Liver (tissue), 7 donors: ENCODE measurements at regions not wholly inside any gene's neighbourhood (a gene's known extent, or its start where the extent isn't known, plus 50 kb on each side); places are given as distances from the start of the nearest gene placed in this dataset.

Experiments
- DNase-seq: peaks from one replicate; pipeline ENCODE4 v3.0.0-alpha.2; 2017; ENCODE audit warnings: low spot score
- H3K27ac ChIP-seq, 2 donors: one replicate each; pipeline ENCODE4 v1.7.0; 2013; ENCODE audit warnings: inconsistent platforms in 2 of 2, low read length in 2 of 2, control low read depth in 1 of 2, low read depth in 1 of 2, mild to moderate bottlenecking in 1 of 2
- H3K27me3 ChIP-seq, 4 donors: one replicate each; pipeline versions ENCODE4 v1.6.1 to v1.7.0; 2013; ENCODE audit warnings: low read length in 3 of 4, inconsistent platforms in 1 of 4, mild to moderate bottlenecking in 1 of 4, moderate library complexity in 1 of 4; ENCODE audit not compliant: control insufficient read depth in 4 of 4, insufficient read depth in 4 of 4
- H3K36me3 ChIP-seq, 4 donors: one replicate each; pipeline versions ENCODE4 v1.6.1 to v1.7.0; 2013; ENCODE audit warnings: low read length in 3 of 4, mild to moderate bottlenecking in 3 of 4, low read depth in 1 of 4, moderate library complexity in 1 of 4; ENCODE audit not compliant: control insufficient read depth in 4 of 4, insufficient read depth in 3 of 4
- H3K4me1 ChIP-seq, 4 donors: one replicate each; pipeline versions ENCODE4 v1.6.1 to v1.7.0; 2013; ENCODE audit warnings: low read length in 3 of 4, mild to moderate bottlenecking in 3 of 4, moderate library complexity in 1 of 4; ENCODE audit not compliant: control insufficient read depth in 4 of 4, insufficient read depth in 4 of 4
- H3K4me3 ChIP-seq, 3 donors: one replicate each; pipeline versions ENCODE4 v1.6.1 to v1.7.0; 2013; ENCODE audit warnings: low read length in 3 of 3, control low read depth in 1 of 3, low read depth in 1 of 3, mild to moderate bottlenecking in 1 of 3
- H3K9ac ChIP-seq, 2 donors: one replicate each; pipeline ENCODE4 v1.7.0; 2013; ENCODE audit warnings: low read length in 2 of 2, mild to moderate bottlenecking in 2 of 2, moderate library complexity in 2 of 2, control low read depth in 1 of 2, low read depth in 1 of 2
- H3K9me3 ChIP-seq, 4 donors: one replicate each; pipeline versions ENCODE4 v1.6.1 to v1.7.0; 2013; ENCODE audit warnings: low read length in 3 of 4; ENCODE audit not compliant: control insufficient read depth in 4 of 4
- ATF3 ChIP-seq: IDR thresholded peaks from 2 replicates; pipeline ENCODE4 v1.6.1; 2016; ENCODE audit warnings: antibody characterized with exemption
- EGR1 ChIP-seq, 2 donors: IDR thresholded peaks; 2 replicates each; pipeline ENCODE4 v1.6.1; 2016 to 2018; ENCODE audit warnings: antibody characterized with exemption in 2 of 2, low read depth in 2 of 2
- FOXA1 ChIP-seq: IDR thresholded peaks from 2 replicates; pipeline ENCODE4 v1.6.1; 2016; ENCODE audit warnings: antibody characterized with exemption
- FOXA2 ChIP-seq: IDR thresholded peaks from 2 replicates; pipeline ENCODE4 v1.6.1; 2016; ENCODE audit warnings: antibody characterized with exemption
- HNF4A ChIP-seq, 2 donors: conservative IDR thresholded peaks; 2 replicates each; pipeline ENCODE4 v1.6.1; 2016; ENCODE audit warnings: antibody characterized with exemption in 2 of 2, mild to moderate bottlenecking in 2 of 2
- MAX ChIP-seq: IDR thresholded peaks from 2 replicates; pipeline ENCODE4 v1.6.1; 2016; ENCODE audit warnings: antibody characterized with exemption
- NR2F2 ChIP-seq: IDR thresholded peaks from 2 replicates; pipeline ENCODE4 v1.6.1; 2016; ENCODE audit warnings: antibody characterized with exemption
- RAD21 ChIP-seq, 2 donors: IDR thresholded peaks; 2 replicates each; pipeline ENCODE4 v1.6.1; 2016; ENCODE audit warnings: antibody characterized with exemption in 2 of 2, mild to moderate bottlenecking in 2 of 2
- REST ChIP-seq: IDR thresholded peaks from 2 replicates; pipeline ENCODE4 v1.6.1; 2016; ENCODE audit warnings: antibody characterized with exemption, mild to moderate bottlenecking
- RXRA ChIP-seq, 2 donors: IDR thresholded peaks; 2 replicates each; pipeline ENCODE4 v1.6.1; 2017 to 2018; ENCODE audit warnings: antibody characterized with exemption in 2 of 2, mild to moderate bottlenecking in 1 of 2
- SP1 ChIP-seq: IDR thresholded peaks from 2 replicates; pipeline ENCODE4 v1.6.1; 2018; ENCODE audit warnings: antibody characterized with exemption, mild to moderate bottlenecking
- TAF1 ChIP-seq: conservative IDR thresholded peaks from 2 replicates; pipeline ENCODE4 v1.6.1; 2016; ENCODE audit warnings: antibody characterized with exemption, mild to moderate bottlenecking
- ZBTB33 ChIP-seq: IDR thresholded peaks from 2 replicates; pipeline ENCODE4 v1.6.1; 2016; ENCODE audit warnings: antibody characterized with exemption
- WGBS: extraction: QIAGEN DNeasy Blood & Tissue Kit; methylation state at CpG from one replicate; pipeline ENCODE4 v1.1.7; 2013; 5-methylcytosine and 5-hydroxymethylcytosine counted together
- donor health status: healthy.
- donor health status: healthy.
- donor health status: healthy.
- donor health status: healthy.

GRCh38 chr21:22903851-22904250 lies 1905.6 kb downstream of the NCAM2 start (continued):
- TF ChIP-seq ZBTB33 (no peak), SP1 (no peak), ATF3 (no peak), RAD21 (IDR thresholded peaks at IDR 0.05) (no peak), RXRA (IDR thresholded peaks at IDR 0.05) (no peak)

GRCh38 chr21:22904385-22904784 lies 1906.2 kb downstream of the NCAM2 start:
- Histone ChIP-seq H3K4me3 (no peak overlapping the region), H3K4me1 (no peaks in the 10 kb centered on the region), H3K36me3 (no peaks in the 10 kb centered on the region), H3K27ac (no peak overlapping the region), H3K9ac (no peak overlapping the region), H3K27me3 (no peaks in the 10 kb centered on the region), H3K9me3 (no peaks in the 10 kb centered on the region)
- DNase-seq = no peak
- TF ChIP-seq NR2F2 (no peak), FOXA1 (no peak), RXRA (IDR thresholded peaks at IDR 0.05) (no peak), ATF3 (no peak), RAD21 (IDR thresholded peaks at IDR 0.05) (no peak), TAF1 (no peak), HNF4A (conservative IDR thresholded peaks at IDR 0.05) (no peak), FOXA2 (no peak)
- WGBS = 64% methylated on average over 4 of the region's 4 CpGs

GRCh38 chr21:22925032-22925431 lies 1926.8 kb downstream of the NCAM2 start:
- WGBS = 74% methylated on average over 1 of the region's 1 CpG
- DNase-seq = no peak
- Histone ChIP-seq H3K36me3 (no peaks in the 10 kb centered on the region), H3K4me1 (no peaks in the 10 kb centered on the region), H3K4me3 (no peak overlapping the region), H3K27ac (no peak overlapping the region), H3K9ac (no peak overlapping the region), H3K27me3 (no peaks in the 10 kb centered on the region), H3K9me3 (no peaks in the 10 kb centered on the region)
- TF ChIP-seq EGR1 (IDR thresholded peaks at IDR 0.05; ENCODE audit: low read depth in 2 of 2) = no peak
- no peak for TF ChIP-seq MAX
- TF ChIP-seq RXRA (IDR thresholded peaks at IDR 0.05) = no peak
- TF ChIP-seq RAD21 (IDR thresholded peaks at IDR 0.05) = no peak
- no peak for TF ChIP-seq ZBTB33
- TF ChIP-seq REST = no peak
